ENCODE measurements at regions not wholly inside any gene's neighbourhood (a gene's known extent, or its start where the extent isn't known, plus 50 kb on each side); places are given as distances from the start of the nearest gene placed in this dataset.

DNA sequence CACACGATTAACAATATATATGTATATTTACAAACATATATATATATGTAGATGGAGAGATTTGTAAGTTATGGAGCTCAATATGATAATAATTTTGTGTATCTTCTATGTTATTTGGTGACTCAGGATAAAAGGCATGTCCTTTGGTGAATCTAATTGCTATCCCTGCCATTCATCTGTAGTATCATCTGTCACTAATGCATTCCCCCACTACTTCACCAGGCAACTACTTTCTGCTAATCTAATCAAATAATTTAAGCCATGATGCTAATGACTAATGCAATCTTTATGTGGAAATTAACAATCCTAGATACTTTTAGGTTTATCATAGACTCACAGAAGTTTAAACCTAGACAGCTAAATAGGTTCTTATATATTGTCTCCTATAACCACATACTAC, 1074.5 kb downstream of the PLA2G4A start:
- H3K79me2 ChIP-seq (ENCODE audit: insufficient read depth, low read depth, low read length), result no peaks in the 10 kb centered on the region
- no peak overlapping the region for H2AFZ ChIP-seq (ENCODE audit: low read length)
- DNase-seq (ENCODE audit: low spot score), result no peak
- POLR2A ChIA-PET, result interaction anchor here (0.5 to 0.6 kb wide), 2 partner anchors 843 to 1101 kb away, joined by 3 to 6 read pairs; no protein-coding TSS in a partner anchor
- no peak overlapping the region for H3K27ac ChIP-seq (ENCODE audit: low read depth, low read length, poor library complexity, severe bottlenecking)
- no peaks in the 10 kb centered on the region for H4K20me1 ChIP-seq (ENCODE audit: insufficient read depth, low read length)
- no peak overlapping the region for H3K4me2 ChIP-seq (ENCODE audit: low read length)
- no peak overlapping the region for H3K4me3 ChIP-seq (ENCODE audit: low read depth, low read length, poor library complexity, severe bottlenecking)
- intact Hi-C loops (cut with micrococcal nuclease; ENCODE audit: unreplicated experiment), result no loop called here
- CTCF ChIA-PET (ENCODE audit: unreplicated experiment), result no interaction called here
- no peaks in the 10 kb centered on the region for H3K9me3 ChIP-seq (ENCODE audit: low read length)
- TF ChIP-seq, protein P1, sequence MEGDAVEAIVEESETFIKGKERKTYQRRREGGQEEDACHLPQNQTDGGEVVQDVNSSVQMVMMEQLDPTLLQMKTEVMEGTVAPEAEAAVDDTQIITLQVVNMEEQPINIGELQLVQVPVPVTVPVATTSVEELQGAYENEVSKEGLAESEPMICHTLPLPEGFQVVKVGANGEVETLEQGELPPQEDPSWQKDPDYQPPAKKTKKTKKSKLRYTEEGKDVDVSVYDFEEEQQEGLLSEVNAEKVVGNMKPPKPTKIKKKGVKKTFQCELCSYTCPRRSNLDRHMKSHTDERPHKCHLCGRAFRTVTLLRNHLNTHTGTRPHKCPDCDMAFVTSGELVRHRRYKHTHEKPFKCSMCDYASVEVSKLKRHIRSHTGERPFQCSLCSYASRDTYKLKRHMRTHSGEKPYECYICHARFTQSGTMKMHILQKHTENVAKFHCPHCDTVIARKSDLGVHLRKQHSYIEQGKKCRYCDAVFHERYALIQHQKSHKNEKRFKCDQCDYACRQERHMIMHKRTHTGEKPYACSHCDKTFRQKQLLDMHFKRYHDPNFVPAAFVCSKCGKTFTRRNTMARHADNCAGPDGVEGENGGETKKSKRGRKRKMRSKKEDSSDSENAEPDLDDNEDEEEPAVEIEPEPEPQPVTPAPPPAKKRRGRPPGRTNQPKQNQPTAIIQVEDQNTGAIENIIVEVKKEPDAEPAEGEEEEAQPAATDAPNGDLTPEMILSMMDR (conservative IDR thresholded peaks at IDR 0.05; ENCODE audit: low read length), result no peak
- TF ChIP-seq EZH2phosphoT487 (IDR thresholded peaks at IDR 0.05; ENCODE audit: borderline replicate concordance, low read depth, low read length), result no peak
- no peaks in the 10 kb centered on the region for H3K9me2 ChIP-seq (ENCODE audit: insufficient read depth, low read length)
- H3K4me1 ChIP-seq (ENCODE audit: insufficient read depth, low read length, poor library complexity, severe bottlenecking), result no peaks in the 10 kb centered on the region
- BruUV-seq (replicated peaks), result no TSS peak
- no peaks in the 10 kb centered on the region for H3K36me3 ChIP-seq (ENCODE audit: insufficient read depth, low read length)

DNA sequence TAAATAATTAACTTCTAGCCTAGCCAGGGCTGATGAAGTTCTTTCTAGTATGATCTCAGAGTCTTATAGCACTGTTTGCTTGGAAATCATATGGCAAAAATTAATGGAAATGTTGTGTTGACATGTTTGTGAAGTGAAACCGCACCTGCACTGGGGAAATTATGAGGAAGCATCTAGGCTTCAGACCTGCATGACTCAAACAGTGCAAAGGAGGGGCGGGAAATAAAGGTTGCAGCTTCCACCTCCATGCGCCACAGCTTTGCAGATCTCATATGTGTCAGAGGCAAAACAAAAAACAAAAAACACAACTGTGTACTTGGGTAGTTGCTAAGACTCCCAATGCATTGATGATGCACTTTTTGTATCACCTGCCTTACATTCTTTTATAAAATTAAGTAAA, 1080.6 kb downstream of the PLA2G4A start:
- Histone ChIP-seq H3K4me2 (ENCODE audit: low read length) (no peak overlapping the region), H2AFZ (ENCODE audit: low read length) (no peak overlapping the region), H3K27ac (ENCODE audit: low read depth, low read length, poor library complexity, severe bottlenecking) (no peak overlapping the region), H3K36me3 (ENCODE audit: insufficient read depth, low read length) (no peaks in the 10 kb centered on the region), H3K79me2 (ENCODE audit: insufficient read depth, low read depth, low read length) (no peaks in the 10 kb centered on the region), H3K9me3 (ENCODE audit: low read length) (no peaks in the 10 kb centered on the region), H4K20me1 (ENCODE audit: insufficient read depth, low read length) (no peaks in the 10 kb centered on the region), H3K4me3 (ENCODE audit: low read depth, low read length, poor library complexity, severe bottlenecking) (no peak overlapping the region), H3K4me1 (ENCODE audit: insufficient read depth, low read length, poor library complexity, severe bottlenecking) (no peaks in the 10 kb centered on the region), H3K9me2 (ENCODE audit: insufficient read depth, low read length) (no peaks in the 10 kb centered on the region)
- ChIA-PET POLR2A (no interaction called here), CTCF (ENCODE audit: unreplicated experiment) (no interaction called here)
- no peak for TF ChIP-seq EZH2phosphoT487 (IDR thresholded peaks at IDR 0.05; ENCODE audit: borderline replicate concordance, low read depth, low read length)
- TF ChIP-seq, protein P1 (conservative IDR thresholded peaks at IDR 0.05; ENCODE audit: low read length), result no peak
- intact Hi-C loops (cut with micrococcal nuclease; ENCODE audit: unreplicated experiment), result no loop called here
- DNase-seq (ENCODE audit: low spot score), result no peak
- BruUV-seq (replicated peaks), result no TSS peak

DNA sequence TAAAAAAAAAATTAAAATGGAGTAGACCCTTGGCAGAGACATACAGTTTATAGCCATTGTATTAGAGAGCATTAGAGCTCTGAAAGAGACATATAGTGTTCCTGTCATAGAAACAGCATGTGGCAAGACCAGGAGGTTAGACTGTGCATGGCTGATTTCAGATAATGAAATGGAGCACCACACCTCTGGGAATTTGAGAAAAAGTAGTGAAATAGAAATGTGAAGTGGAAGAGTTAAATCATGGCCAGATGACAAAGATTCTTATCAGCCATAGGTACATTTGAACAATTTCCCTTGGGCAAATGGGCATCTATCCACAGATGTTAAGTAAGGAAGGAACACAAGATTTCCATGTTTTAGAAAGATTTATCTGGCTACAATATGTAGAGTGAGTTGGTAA, 1083.1 kb downstream of the PLA2G4A start:
- no peaks in the 10 kb centered on the region for H4K20me1 ChIP-seq (ENCODE audit: insufficient read depth, low read length)
- no peak overlapping the region for H3K27ac ChIP-seq (ENCODE audit: low read depth, low read length, poor library complexity, severe bottlenecking)
- no peaks in the 10 kb centered on the region for H3K9me3 ChIP-seq (ENCODE audit: low read length)
- no peaks in the 10 kb centered on the region for H3K9me2 ChIP-seq (ENCODE audit: insufficient read depth, low read length)
- H3K4me2 ChIP-seq (ENCODE audit: low read length), result no peak overlapping the region
- BruUV-seq (replicated peaks), result no TSS peak
- no peaks in the 10 kb centered on the region for H3K79me2 ChIP-seq (ENCODE audit: insufficient read depth, low read depth, low read length)
- intact Hi-C loops (cut with micrococcal nuclease; ENCODE audit: unreplicated experiment), result no loop called here
- DNase-seq (ENCODE audit: low spot score), result no peak
- TF ChIP-seq, protein P1 (conservative IDR thresholded peaks at IDR 0.05; ENCODE audit: low read length), result no peak
- TF ChIP-seq EZH2phosphoT487 (IDR thresholded peaks at IDR 0.05; ENCODE audit: borderline replicate concordance, low read depth, low read length), result no peak
- H3K36me3 ChIP-seq (ENCODE audit: insufficient read depth, low read length), result no peaks in the 10 kb centered on the region
- H3K4me1 ChIP-seq (ENCODE audit: insufficient read depth, low read length, poor library complexity, severe bottlenecking), result no peaks in the 10 kb centered on the region
- H2AFZ ChIP-seq (ENCODE audit: low read length), result no peak overlapping the region
- ChIA-PET CTCF (ENCODE audit: unreplicated experiment) (no interaction called here), POLR2A (no interaction called here)
- H3K4me3 ChIP-seq (ENCODE audit: low read depth, low read length, poor library complexity, severe bottlenecking), result no peak overlapping the region

Data from OCI-LY7 (cell line).